Brain microvascular endothelial cell (primary cell): ENCODE measurements at regions not wholly inside any gene's neighbourhood (a gene's known extent, or its start where the extent isn't known, plus 50 kb on each side); places are given as distances from the start of the nearest gene placed in this dataset.

Source experiments
- DNase-seq: peaks from one replicate; pipeline ENCODE4 v3.0.0-alpha.2; 2020
- H3K27ac ChIP-seq: fragments of 250-450 bp; sonication (Bioruptor Pico); 2 replicates; pipeline ENCODE4 v1.5.1; 2020; ENCODE audit warnings: mild to moderate bottlenecking, moderate library complexity
- H3K27me3 ChIP-seq: fragments of 250-450 bp; sonication (Bioruptor Pico); replicated peaks from 2 replicates; pipeline ENCODE4 v1.5.1; 2020; ENCODE audit warnings: mild to moderate bottlenecking
- H3K36me3 ChIP-seq: fragments of 250-450 bp; sonication (Bioruptor Pico); replicated peaks from 2 replicates; pipeline ENCODE4 v1.5.1; 2020; ENCODE audit warnings: mild to moderate bottlenecking
- H3K4me3 ChIP-seq: 2 replicates; pipeline ENCODE4 v1.5.1; 2011; ENCODE audit warnings: low read depth, mild to moderate bottlenecking, control low read depth, low read length, moderate library complexity
- in situ Hi-C: cut with HindIII; loops from 2 replicates; pipeline ENCODE4 v1.10.0; 2017; ENCODE audit warnings: low sequenced_read_pairs, low pct_ligation_motif_present
- TF ChIP-seq, protein P1 (sequence below): IDR thresholded peaks from 2 replicates; pipeline ENCODE4 v1.5.1; 2011; ENCODE audit warnings: low read depth, mild to moderate bottlenecking, moderate library complexity, low read length, control low read depth, inconsistent platforms; ENCODE audit errors: missing control alignments

- no peak for DNase-seq
- Histone ChIP-seq H3K27ac (no peak overlapping the region), H3K4me3 (no peak overlapping the region), H3K27me3 (no peaks in the 10 kb centered on the region), H3K36me3 (no peaks in the 10 kb centered on the region)
- in situ Hi-C loops: no loop called here
- TF ChIP-seq, protein P1, sequence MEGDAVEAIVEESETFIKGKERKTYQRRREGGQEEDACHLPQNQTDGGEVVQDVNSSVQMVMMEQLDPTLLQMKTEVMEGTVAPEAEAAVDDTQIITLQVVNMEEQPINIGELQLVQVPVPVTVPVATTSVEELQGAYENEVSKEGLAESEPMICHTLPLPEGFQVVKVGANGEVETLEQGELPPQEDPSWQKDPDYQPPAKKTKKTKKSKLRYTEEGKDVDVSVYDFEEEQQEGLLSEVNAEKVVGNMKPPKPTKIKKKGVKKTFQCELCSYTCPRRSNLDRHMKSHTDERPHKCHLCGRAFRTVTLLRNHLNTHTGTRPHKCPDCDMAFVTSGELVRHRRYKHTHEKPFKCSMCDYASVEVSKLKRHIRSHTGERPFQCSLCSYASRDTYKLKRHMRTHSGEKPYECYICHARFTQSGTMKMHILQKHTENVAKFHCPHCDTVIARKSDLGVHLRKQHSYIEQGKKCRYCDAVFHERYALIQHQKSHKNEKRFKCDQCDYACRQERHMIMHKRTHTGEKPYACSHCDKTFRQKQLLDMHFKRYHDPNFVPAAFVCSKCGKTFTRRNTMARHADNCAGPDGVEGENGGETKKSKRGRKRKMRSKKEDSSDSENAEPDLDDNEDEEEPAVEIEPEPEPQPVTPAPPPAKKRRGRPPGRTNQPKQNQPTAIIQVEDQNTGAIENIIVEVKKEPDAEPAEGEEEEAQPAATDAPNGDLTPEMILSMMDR: no peak
These were observed 491.9 kb upstream of the CHAC2 start for GRCh38 chr2:53275743-53276142.

GRCh38 chr2:53268626-53269025, 499.0 kb upstream of the CHAC2 start:
- TF ChIP-seq, protein P1: no peak
- no peak for DNase-seq
- H3K4me3 ChIP-seq: no peak overlapping the region
- H3K27me3 ChIP-seq: no peaks in the 10 kb centered on the region
- no peak overlapping the region for H3K27ac ChIP-seq
- H3K36me3 ChIP-seq: no peaks in the 10 kb centered on the region
- in situ Hi-C loops: no loop called here

- Histone ChIP-seq H3K27me3 (no peaks in the 10 kb centered on the region), H3K4me3 (no peak overlapping the region), H3K36me3 (no peaks in the 10 kb centered on the region), H3K27ac (no peak overlapping the region)
- TF ChIP-seq, protein P1: no peak
- in situ Hi-C loops: no loop called here
- no peak for DNase-seq
These were observed 499.5 kb upstream of the CHAC2 start for GRCh38 chr2:53268086-53268485.

GRCh38 chr2:53265544-53266299, 501.9 kb upstream of the CHAC2 start:
- in situ Hi-C loops: no loop called here
- H3K36me3 ChIP-seq: no peaks in the 10 kb centered on the region
- TF ChIP-seq, protein P1: no peak
- H3K4me3 ChIP-seq: no peak overlapping the region
- no peak for DNase-seq
- no peaks in the 10 kb centered on the region for H3K27me3 ChIP-seq
- H3K27ac ChIP-seq: no peak overlapping the region

DNA sequence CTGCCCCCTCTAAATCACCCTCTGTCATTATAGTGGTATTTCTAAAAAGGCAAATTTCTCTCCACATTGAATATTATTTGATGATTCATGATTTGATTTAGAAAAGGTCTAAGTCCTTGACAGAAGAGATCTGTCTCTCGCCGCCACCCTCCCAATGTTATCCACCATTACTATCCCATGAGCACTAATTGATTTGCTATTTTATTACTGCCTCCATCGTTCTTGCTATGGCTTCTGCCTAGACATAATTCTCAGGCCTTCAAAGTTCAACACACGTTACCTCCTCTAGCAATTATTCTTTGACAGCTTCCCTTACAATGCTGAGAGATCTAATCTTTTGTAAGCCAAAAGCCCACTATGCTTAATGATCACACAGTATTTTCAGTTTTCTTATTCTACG, 507.0 kb upstream of the CHAC2 start:
- TF ChIP-seq, protein P1: no peak
- Histone ChIP-seq H3K4me3 (no peak overlapping the region), H3K36me3 (no peaks in the 10 kb centered on the region), H3K27me3 (no peaks in the 10 kb centered on the region), H3K27ac (no peak overlapping the region)
- in situ Hi-C loops: no loop called here
- DNase-seq: no peak
